HEK293T (cell line): ENCODE measurements at regions not wholly inside any gene's neighbourhood (a gene's known extent, or its start where the extent isn't known, plus 50 kb on each side); places are given as distances from the start of the nearest gene placed in this dataset.

Experiments used
- ARNT ChIP-seq: fragments of 450-650 bp; IDR thresholded peaks from 2 replicates; pipeline ENCODE4 v1.6.1; 2017; ENCODE audit warnings: mild to moderate bottlenecking
- BHLHE40 ChIP-seq: fragments of 450-650 bp; IDR thresholded peaks from 2 replicates; pipeline ENCODE4 v1.6.1; 2016; ENCODE audit warnings: mild to moderate bottlenecking, moderate library complexity, borderline replicate concordance
- ELF4 ChIP-seq: fragments of 450-650 bp; IDR thresholded peaks from 2 replicates; pipeline ENCODE4 v1.6.1; 2017; ENCODE audit warnings: antibody characterized with exemption
- FOXA1 ChIP-seq: fragments of 450-650 bp; IDR thresholded peaks from 2 replicates; pipeline ENCODE4 v1.6.1; 2016; ENCODE audit warnings: mild to moderate bottlenecking
- FOXK2 ChIP-seq: fragments of 450-650 bp; IDR thresholded peaks from 2 replicates; pipeline ENCODE4 v1.6.1; 2016; ENCODE audit warnings: mild to moderate bottlenecking
- FOXM1 ChIP-seq: fragments of 450-650 bp; IDR thresholded peaks from 2 replicates; pipeline ENCODE4 v1.6.1; 2017; ENCODE audit warnings: mild to moderate bottlenecking, borderline replicate concordance
- HDGF ChIP-seq: fragments of 450-650 bp; IDR thresholded peaks from 2 replicates; pipeline ENCODE4 v1.6.1; 2017; ENCODE audit warnings: antibody characterized with exemption, borderline replicate concordance
- L3MBTL2 ChIP-seq: fragments of 450-650 bp; conservative IDR thresholded peaks from 2 replicates; pipeline ENCODE4 v1.6.1; 2016; ENCODE audit warnings: mild to moderate bottlenecking
- LEF1 ChIP-seq: fragments of 450-650 bp; IDR thresholded peaks from 2 replicates; pipeline ENCODE4 v1.6.1; 2017; ENCODE audit warnings: mild to moderate bottlenecking, borderline replicate concordance
- NFRKB ChIP-seq: fragments of 450-650 bp; IDR thresholded peaks from 2 replicates; pipeline ENCODE4 v1.6.1; 2016; ENCODE audit warnings: mild to moderate bottlenecking, moderate library complexity
- PKNOX1 ChIP-seq: fragments of 450-650 bp; IDR thresholded peaks from 2 replicates; pipeline ENCODE4 v1.6.1; 2016
- SP1 ChIP-seq: fragments of 450-650 bp; IDR thresholded peaks from 2 replicates; pipeline ENCODE4 v1.6.1; 2017
- TARDBP ChIP-seq: fragments of 450-650 bp; IDR thresholded peaks from 2 replicates; pipeline ENCODE4 v1.6.1; 2016

- TF ChIP-seq FOXM1, result no peak
- no peak for TF ChIP-seq NFRKB
- TF ChIP-seq BHLHE40, result no peak
- no peak for TF ChIP-seq TARDBP
- TF ChIP-seq ELF4, result no peak
- no peak for TF ChIP-seq ARNT
- no peak for TF ChIP-seq FOXA1
- no peak for TF ChIP-seq L3MBTL2
- no peak for TF ChIP-seq SP1
- TF ChIP-seq LEF1, result no peak
- no peak for TF ChIP-seq PKNOX1
- TF ChIP-seq HDGF, result no peak
- TF ChIP-seq FOXK2, result no peak
Measured at GRCh38 chr1:65042467-65042866, 76.1 kb upstream of the JAK1 start.
